NCI-H2029 treated with DMSO at 0.1 percent for 48 hours (cell line): ENCODE measurements at regions not wholly inside any gene's neighbourhood (a gene's known extent, or its start where the extent isn't known, plus 50 kb on each side); places are given as distances from the start of the nearest gene placed in this dataset.
"Not testable (repeated sequence)": the region's sequence is repeated elsewhere in the genome, so short reads cannot be mapped to it uniquely, and the experiment has no call there.

Experiments
- DNase-seq: peaks from one replicate; lab custom pipeline; 2025; lab: John Stamatoyannopoulos, UW

DNA sequence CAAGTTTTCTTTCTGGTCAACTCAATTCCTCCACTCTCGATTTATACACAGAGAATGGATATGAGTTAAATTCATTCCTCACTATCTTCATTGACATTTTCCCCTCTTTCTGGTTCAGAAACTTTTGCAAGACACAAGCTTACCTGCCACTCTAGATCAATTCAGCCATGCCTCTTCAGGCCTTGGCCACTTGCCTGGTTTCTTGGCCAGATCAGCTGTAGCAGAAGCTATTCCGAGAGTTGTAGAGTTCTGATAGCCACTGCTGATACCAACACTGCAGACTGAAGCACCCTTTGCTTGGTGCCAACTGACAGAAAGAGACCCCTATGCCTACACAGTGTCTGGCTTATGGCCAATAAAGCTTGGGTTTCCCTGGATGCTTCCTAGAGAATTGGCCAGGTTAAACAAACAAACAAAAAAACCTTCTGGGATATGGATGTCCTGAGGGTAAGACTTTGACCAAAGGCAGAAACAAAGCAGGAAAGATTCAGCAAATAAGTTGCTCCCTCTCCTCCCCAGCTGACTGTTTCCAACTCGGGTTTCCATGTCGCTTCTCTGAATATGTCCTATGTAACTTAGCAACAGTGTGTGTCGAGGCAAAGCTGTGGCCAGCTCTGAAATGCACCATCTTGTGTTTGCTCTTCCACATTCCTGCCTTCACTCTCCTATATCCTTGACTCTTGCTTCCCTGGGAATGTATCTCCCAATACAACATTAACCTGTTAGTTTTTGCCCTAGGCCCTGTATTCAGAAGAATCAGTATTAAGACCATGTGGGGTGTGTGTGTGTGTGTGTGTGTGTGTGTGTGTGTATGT is 521.6 kb downstream of the EPHA3 start:
- DNase-seq: no peak

DNA sequence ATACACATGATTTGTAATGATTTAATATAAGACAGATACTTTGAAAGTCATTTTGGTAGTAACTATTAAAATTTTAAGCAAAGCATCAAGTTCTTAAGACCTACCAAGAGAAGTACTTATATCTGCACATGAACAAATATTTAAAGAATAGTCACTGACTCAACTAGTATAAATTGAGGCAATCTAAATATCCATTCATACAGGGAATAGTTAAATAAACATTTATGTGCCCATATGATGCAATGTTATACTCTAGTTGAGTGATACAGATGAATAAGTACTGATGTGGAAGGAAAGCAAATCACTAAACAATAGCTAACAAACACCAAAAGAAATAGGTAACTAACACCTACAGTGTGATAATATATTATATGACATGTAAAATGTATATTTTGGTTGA is 527.7 kb downstream of the EPHA3 start:
- no peak for DNase-seq

DNA sequence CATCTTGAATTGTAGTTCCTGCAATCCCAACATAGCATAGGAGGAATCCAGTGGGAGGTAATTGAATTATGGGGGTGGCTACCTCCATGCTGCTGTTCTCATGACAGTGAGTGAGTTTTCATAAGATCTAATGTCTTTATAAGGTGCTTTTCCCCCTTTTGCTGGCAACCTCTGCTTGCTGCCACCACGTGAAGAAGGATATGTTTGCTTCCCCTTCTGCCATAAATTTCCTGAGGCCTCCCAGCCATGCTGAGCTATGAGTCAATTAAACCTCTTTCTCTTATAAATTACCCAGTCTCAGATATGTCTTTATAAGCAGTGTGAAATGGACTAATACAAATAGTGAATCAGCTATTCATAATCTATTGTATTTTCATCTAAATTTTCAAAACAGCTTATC is 537.3 kb downstream of the EPHA3 start:
- no peak for DNase-seq

DNA sequence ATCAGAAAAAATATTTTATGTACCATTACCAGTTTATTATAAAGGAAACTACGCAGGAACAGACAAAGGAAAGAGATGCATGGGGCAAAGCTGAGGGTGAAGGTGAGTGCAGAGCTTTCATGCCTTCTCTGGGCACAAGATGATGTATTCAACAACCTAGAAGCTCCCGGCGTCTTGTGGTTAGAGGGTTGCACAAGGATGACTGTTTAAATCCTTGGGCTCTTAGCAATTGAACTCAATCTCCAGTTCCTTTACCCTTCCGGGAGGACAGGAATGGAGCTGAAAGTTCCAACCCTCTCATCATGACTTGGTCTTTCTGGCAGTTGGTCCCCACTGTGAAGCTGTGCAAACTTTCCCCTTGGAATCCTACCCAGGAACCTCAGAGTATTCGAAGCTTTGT is 542.0 kb downstream of the EPHA3 start:
- no peak for DNase-seq

DNA sequence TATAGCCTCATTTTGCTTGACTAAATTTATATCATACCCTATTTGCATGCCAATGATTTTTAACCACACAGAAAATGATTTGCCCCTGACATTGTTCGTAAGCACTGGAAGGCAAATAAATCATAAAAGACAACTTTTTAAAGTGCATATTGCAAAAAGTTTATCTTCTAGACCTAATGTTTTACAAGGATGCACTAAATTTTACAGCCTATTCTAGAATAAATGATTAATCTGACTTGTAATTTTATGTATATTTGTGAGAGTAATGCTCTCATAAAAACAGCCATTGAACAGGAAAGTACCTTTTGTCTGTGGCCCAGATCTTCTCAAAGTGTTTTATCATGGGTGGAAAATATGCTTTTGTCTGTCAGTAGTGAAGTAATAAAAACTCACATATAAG is 546.6 kb downstream of the EPHA3 start:
- DNase-seq: no peak

DNA sequence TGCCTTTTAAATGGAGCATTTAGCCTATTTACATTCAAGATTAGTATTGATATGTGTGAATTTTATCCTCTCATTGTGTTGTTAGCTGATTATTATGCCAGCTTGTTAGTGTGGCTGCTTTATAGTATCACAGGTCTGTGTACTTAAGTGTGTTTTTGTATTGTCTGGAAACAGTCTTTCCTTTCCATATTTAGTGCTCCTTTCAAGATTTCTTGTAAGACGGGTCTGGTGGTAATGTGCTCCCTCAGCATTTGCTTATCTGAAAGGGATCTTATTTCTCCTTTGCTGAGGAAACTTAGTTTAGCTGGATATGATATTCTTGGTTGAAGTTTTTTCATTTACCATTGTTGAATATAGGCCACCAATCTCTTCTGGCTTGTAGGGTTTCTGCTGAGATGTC is 549.0 kb downstream of the EPHA3 start:
- DNase-seq: no peak

DNA sequence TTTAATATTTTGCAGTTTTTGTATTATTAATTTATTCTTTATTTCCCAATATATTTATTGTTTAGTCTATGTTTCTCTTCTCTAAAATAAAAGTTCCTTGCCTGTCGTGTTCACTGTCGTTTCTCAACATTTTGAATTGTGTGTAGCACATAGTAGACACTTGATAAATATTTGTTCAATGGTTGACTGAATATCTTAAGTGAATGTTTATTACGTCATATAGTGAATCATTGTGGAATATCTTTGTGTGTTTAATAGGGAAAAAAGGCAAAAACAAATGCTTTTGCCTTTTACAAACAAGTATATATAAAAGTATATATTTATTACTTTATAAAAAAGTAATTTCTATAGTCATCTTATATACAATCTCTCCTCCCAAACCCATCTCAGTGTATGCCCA is 572.3 kb downstream of the EPHA3 start:
- DNase-seq: no peak

DNA sequence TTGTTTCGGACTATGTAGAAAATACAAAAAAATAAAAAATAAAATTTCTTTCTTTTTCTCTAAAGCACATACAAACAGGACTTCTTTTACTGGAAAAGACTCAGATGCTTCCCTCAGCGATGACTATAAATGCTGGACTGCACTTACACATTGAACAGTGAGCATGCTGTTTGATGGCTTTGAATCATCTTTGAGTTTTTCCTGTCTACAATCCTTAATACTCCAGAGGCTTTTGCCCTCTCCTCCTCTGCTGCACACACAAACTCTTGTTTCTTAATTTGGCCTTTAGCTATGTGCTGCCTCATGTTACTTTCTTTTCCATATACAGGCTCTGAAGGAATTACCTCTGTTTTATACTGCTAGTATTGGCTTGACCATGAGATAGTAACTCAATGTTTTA is 575.1 kb downstream of the EPHA3 start:
- DNase-seq: no peak

DNA sequence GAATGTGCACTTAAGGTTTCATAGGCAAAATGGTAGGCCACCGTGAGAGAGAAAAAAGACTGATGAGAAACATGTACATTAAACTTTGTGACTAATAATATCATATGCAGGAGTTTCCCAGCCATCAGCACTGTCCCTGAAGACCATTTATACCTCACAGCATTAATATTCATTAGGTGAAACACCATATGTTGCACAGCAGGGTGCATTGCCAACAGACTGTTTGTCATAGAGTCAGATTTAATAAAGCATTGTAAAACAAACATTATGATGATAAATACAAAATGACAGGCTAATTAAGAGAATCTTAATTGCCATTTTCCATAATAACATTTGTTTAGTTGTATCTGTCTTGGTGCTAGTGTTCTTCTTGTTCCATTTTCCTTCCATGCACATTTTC is 578.3 kb downstream of the EPHA3 start:
- DNase-seq: no peak

DNA sequence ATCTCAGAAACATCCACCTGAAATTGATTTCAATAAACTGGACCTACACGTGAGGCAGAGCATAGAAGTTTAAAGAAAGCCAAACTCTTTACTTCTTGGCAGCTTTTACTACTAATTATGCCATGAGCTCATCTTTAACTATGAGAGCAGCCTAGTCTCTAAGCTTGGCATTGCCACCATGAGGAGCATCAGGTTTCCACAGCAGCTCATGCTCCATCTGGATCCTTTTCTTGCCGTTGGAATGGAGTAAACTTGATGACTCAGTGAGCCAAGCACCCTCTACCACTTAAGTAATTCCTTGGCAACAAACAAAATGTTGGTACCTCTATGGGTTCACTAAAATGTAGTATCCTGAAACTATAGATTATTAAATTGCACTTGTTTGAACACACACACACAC is 583.2 kb downstream of the EPHA3 start:
- DNase-seq: no peak

DNA sequence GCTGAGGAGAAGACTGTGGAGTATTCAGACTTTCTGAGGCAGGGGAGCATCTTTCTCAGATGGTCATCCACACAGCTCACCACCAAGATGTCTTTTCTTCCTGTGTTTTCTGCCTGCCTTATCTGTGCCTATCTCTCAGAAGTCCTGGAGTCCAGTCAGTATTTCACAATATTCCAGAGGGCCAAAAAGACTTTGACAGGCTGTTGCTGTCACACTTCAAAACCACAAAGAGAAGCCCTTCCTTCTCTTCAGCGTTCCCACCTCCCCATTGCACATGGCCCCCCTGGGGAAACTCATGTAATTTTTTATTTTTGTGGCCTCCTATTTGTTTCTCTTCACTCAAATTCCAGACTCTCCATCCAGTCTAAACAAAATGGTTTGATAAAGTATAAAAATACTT is 585.2 kb downstream of the EPHA3 start:
- no peak for DNase-seq

DNA sequence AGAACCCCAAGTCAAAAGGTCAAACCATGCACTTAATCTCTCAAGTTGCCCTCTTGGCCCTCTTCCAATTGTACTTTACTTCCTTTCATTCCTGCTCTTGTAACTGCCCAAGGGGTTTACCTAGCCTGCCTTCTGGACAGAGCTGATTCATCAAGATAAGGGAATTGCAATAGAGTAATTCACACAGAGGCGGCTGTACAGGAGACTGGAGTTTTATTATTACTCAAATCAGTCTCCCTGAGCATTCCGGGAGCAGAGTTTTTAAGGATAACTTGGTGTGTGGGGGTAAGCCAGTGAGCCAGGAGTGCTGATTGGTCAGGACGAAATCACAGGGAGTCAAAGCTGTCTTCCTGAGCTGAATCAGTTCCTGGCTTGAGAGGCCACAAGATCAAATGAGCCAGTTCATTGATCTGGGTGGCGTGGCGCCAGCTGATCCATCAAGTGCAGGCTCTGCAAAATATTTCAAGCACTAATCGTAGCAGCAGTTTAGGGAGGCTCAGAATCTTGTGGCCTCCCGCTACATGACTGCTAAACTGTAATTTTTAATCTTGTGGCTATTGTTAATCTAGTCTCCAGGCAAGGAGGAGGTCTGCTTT is 590.0 kb downstream of the EPHA3 start:
- no peak for DNase-seq

DNA sequence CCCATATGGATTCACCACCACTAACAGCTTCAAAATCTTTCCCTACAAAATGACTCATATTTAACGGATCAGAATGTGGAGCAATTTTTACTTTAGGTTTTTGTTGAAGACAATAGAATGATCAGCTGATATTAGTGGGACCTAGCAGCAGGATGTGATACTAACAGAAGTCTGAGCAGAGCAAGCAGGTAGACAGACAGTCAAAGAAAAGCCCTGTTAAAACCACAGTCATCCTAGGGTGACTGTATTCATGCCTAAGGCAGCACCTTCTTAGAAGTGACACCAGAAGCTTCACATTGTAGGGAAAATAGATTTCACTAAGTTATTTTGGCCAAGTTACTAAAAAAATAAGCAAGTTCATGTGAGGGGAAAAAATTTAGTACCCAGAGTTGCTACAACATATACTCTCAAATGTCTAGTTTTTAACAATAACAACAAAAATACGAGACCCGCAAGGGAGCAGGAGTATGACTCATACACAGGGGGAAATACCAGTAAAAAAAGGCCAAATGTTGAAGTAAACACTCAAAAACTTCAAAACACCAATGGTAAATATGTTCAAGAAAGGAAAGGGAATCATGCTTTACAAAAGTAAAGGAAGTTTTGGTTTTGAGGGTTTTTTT is 590.9 kb downstream of the EPHA3 start:
- no peak for DNase-seq

DNA sequence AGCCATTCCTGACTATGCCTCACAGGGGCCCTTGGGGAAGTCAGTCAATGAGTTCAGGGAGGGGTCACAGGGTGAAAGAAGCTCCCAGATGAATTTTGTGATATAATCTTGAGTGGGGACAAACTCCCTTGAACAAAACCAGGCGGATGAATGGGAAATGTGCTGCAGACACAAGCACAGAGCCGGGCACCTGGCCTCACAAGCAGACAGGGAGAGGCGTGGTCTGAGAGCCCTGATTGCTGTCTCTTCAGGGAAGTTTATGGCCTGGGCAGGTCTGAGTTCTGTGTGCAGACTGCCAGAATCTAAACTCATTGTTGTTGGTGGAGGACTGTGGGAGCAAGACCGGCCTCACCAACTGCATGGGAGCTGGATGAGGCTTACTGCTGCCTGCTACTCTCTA is 591.8 kb downstream of the EPHA3 start:
- DNase-seq: no peak

DNA sequence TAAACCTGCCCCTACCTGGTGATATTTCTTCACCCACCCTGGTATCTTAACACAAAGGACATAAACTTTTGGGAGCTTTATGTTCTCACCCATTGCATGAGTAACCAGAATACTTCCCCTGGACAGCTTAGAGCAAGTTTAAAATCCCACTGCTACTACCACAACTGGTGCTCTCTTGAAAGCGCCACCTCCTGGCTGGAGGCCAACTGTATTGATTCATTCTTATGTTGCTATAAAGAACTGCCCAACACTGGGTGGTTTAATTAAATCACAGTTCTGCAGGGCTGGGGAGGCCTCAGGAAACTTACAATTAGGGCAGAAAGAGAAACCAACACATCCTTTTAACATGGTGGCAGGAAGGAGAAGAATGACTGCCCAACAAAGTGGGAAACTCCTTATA is 592.4 kb downstream of the EPHA3 start:
- no peak for DNase-seq

DNA sequence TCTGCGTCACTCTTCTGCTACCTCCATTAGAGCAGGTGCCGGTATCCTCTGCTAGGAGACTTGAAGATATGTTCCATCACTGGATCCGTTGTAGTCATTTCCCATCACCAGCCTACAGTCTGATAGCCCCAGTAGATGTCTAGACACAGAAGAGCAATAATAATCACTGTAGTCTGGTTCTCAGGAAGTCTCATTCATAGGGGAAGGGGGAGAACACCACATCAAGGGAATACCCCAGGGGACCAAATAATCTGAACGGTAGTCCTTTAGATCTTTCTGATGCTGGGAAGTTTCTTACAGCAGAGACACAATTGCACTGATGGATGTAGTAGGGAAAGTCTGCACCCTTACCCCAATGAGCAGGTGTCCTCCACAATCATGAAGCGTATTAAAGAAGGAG is 595.0 kb downstream of the EPHA3 start:
- DNase-seq: no peak

DNA sequence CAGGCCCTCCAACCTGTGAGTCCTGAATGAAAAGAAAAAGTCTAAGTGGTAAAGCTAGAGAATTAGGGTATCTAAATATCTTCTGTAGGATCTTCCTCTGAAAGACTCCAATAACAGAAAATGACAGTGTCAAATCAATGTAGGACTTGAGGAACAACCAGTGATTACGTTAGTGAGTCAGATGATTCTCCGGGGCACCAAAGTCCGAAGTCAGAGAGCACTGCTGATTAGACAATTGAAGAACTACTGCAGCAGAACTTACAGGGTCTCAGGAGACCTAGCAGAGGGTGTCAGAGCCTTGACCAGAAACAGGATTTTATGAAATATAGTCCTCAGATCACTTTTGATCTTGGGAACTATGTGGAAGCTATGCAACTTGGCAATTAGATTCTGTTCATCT is 605.8 kb downstream of the EPHA3 start:
- no peak for DNase-seq

DNA sequence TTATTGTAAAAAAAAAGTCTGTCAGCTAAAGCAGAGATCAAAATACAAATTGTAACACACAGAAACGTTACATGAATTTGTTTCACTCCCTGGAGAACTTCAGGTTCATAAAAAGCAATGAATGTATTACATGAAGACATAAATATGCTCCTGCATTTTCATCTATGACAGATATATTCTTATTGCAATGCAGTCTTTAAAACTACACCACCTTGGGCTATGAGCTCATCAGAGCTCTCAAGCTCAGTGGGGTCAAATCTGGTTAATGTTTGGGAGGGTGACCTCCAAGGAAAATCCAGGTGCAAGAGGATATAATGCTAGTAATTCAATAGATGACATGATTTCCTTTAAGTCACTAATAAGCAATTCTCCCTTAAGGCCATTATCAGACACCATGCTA is 606.8 kb downstream of the EPHA3 start:
- DNase-seq: no peak

DNA sequence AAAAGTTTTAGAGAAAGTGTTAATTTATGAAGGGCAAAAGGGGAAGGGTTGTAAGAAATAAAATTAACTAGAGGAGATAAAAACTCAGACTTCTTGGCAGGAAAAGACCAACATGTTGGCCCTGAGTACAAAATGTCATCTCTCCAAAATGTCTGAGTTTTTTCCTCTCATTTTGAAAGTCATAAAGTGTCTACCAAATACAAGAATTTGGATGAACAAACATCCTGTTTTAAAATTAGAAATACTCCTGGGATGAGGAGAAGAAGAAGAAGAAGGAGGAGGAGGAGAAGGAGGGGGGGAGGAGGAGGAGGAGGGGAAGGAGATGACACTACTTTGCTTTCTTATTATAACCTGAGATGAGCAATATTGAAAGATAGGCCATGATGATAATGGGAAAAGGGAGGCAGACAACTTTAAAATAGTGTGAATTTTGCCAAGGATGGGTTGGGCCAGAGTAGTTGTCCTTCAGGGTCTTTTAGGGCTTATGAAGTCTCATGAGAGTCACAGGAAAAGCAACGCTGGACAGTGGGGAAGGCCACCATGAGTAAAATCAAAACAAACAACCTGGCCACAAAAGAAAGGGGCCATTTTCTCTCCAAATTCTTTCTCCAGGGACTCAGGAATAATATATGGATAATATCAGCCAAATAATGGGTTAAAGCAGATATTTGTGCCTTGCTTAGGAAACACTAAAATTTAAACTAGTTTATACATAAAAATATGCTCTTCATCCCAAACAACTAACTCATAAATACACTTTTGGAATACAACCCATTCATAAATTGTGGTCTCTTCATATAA is 632.9 kb downstream of the EPHA3 start:
- no peak for DNase-seq

DNA sequence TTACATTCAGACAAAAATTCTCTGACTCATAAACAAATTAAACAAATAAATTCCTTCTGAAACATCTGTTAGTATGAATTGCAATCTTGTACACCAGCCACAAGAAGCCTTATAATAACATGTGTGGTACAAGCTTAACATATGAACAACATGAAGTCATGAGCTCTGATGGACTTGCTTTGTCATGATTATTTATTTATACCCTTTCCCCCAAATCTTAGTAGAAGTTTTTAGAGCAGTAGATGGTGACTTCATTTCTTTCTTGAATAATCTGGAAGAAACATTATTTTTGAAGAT is 633.4 kb downstream of the EPHA3 start:
- DNase-seq: no peak

DNA sequence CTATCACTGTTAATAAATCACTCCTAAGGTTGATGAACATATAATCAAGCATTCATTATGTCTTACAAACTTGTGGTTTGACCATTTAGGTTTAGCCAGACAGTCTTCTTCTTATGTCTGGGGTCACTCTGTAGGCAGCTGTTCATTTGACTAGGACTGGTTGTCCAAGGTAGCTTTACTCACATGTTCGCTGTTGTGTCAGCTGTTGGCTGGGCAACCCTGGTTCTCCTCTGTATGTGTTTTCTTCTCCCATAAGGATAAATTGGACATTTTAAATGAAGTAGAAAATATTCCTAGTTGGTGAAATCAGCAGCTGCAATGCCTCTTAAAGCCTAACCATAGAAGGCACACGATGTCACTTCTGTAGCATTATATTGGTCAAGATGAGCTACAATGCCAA is 635.1 kb downstream of the EPHA3 start:
- no peak for DNase-seq

DNA sequence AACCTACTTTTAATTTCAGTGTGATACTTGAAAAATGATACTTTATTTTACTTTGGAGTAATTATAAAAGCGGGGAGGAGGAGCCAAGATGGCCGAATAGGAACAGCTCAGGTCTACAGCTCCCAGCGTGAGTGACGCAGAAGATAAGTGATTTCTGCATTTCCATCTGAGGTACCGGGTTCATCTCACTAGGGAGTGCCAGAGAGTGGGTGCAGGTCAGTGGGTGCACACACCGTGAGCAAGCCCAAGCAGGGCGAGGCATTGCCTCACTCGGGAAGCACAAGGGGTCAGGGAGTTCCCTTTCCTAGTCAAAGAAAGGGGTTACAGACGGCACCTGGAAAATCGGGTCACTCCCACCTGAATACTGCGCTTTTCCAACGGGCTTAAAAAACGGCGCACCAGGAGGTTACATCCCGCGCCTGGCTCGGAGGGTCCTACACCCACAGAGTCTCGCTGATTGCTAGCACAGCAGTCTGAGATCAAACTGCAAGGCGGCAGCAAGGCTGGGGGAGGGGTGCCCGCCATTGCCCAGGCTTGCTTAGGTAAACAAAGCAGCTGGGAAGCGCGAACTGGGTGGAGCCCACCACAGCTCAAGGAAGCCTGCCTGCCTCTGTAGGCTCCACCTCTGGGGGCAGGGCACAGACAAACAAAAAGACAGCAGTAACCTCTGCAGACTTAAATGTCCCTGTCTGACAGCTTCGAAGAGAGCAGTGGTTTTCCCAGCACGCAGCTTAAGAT is 640.3 kb downstream of the EPHA3 start:
- not testable (repeated sequence) for DNase-seq
